RWPE1 (cell line): ENCODE measurements at regions not wholly inside any gene's neighbourhood (a gene's known extent, or its start where the extent isn't known, plus 50 kb on each side); places are given as distances from the start of the nearest gene placed in this dataset.

Experiments used
- CTCF ChIA-PET: fragments of 350-600 bp; sonication (Branson Sonifier 250); formaldehyde crosslinking; extraction: SDS; loops from one replicate; lab custom pipeline; 2021; lab: Yijun Ruan, JAX
- POLR2A ChIA-PET: fragments of 400-600 bp; formaldehyde crosslinking; extraction: SDS; loops from one replicate; lab custom pipeline; 2020; ENCODE audit warnings: antibody characterized with exemption; ENCODE audit not compliant: low non-redundant PET; lab: Yijun Ruan, JAX
- DNase-seq: peaks from one replicate; pipeline ENCODE4 v3.0.0; 2012; ENCODE audit warnings: low spot score
- H3K27ac ChIP-seq: fragments of 450-650 bp; 2 replicates; pipeline ENCODE4 v1.5.1; 2017
- TF ChIP-seq, protein P1 (sequence below): fragments of 450-650 bp; conservative IDR thresholded peaks from 2 replicates; pipeline ENCODE4 v1.5.1; 2017; ENCODE audit warnings: low read depth, mild to moderate bottlenecking

DNA sequence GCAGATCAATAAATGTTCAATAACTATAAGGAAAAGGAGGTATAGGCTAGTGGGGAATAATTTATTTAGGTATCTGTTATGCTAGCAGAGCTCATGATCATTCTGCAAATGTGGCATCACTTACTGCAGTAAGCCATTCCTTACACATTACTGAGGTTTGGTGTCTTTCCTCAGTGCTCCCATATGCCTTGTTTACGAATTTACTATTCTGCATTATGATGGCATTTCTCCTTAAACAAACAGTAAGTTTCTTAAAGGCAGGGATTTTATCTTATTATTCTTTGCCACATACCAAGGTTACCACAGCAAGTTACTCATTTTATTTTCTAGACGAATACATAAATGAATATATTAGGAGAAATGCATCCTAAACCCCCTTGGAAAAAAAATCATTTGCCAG is 88.4 kb downstream of the DSEL start:
- no peak overlapping the region for H3K27ac ChIP-seq
- POLR2A ChIA-PET: no interaction called here
- CTCF ChIA-PET: no interaction called here
- no peak for DNase-seq
- TF ChIP-seq, protein P1, sequence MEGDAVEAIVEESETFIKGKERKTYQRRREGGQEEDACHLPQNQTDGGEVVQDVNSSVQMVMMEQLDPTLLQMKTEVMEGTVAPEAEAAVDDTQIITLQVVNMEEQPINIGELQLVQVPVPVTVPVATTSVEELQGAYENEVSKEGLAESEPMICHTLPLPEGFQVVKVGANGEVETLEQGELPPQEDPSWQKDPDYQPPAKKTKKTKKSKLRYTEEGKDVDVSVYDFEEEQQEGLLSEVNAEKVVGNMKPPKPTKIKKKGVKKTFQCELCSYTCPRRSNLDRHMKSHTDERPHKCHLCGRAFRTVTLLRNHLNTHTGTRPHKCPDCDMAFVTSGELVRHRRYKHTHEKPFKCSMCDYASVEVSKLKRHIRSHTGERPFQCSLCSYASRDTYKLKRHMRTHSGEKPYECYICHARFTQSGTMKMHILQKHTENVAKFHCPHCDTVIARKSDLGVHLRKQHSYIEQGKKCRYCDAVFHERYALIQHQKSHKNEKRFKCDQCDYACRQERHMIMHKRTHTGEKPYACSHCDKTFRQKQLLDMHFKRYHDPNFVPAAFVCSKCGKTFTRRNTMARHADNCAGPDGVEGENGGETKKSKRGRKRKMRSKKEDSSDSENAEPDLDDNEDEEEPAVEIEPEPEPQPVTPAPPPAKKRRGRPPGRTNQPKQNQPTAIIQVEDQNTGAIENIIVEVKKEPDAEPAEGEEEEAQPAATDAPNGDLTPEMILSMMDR: no peak

DNA sequence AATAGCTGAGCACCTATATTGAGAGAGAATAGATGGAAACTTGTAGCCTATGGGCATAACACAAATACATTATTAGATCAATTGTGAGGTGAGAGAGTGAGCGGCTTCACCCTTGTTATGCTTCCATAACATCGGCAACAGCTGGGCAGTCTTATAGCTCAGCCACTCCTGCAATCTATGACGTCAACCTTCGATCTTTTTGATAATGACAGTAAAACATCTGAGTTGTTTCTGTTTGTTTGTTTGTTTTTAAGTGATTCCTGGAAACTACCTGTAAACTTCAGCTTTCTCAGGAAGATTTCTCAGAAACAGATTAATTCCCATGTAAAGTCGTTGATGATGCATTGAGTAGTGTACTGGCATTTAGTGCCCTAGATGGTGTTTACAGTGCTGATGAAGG is 90.0 kb downstream of the DSEL start:
- POLR2A ChIA-PET: no interaction called here
- H3K27ac ChIP-seq: no peak overlapping the region
- CTCF ChIA-PET: interaction anchor here (0.6 kb wide), 1 partner anchor 496 kb away, joined by 4 read pairs; no protein-coding TSS in a partner anchor

DNA sequence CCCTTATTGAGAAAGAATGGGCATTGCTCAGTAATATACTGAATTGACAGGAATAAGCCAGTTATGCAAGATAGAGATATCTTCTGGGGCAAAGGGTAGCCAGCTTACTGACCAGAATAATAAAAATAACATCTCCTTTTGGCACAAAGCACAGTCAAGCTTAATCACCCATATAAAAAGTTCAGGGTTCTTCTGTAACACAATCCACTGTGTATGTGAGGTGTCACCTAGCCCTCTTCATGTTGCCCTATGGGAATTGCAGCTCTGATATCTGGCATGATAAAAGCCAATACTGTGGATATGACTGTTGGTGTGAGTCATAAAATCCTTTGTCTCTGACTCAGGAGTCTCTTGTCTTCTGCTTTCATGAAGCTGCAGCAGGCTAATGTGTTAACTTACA is 90.8 kb downstream of the DSEL start:
- no peak overlapping the region for H3K27ac ChIP-seq
- CTCF ChIA-PET: no interaction called here

More for the DNA sequence above, 90.0 kb downstream of the DSEL start:
- DNase-seq: no peak
- TF ChIP-seq, protein P1: no peak

DNA sequence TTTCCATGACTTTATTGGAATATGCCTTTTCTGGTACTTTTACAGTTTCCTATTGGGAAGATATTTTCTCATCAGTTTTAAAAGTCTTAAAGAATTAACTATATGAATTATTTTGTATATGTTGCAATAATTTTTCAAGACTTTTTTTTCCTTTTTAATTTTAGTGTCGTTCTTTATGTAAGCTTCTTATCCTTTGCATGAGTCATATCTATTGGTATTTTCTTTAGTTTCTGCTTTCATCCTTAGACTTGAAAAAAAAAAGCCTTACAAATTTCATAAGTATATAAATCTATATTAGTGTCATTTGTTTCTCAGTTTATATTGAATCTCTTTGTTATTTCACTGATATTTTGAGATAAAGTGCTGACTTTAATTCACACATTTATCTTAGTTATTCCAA is 94.9 kb downstream of the DSEL start:
- CTCF ChIA-PET: no interaction called here
- no peak for DNase-seq
- no peak overlapping the region for H3K27ac ChIP-seq
- POLR2A ChIA-PET: no interaction called here
- TF ChIP-seq, protein P1: no peak

More for the DNA sequence above, 90.8 kb downstream of the DSEL start:
- peak; percentile 72 for DNase-seq
- TF ChIP-seq, protein P1: no peak
- POLR2A ChIA-PET: no interaction called here

DNA sequence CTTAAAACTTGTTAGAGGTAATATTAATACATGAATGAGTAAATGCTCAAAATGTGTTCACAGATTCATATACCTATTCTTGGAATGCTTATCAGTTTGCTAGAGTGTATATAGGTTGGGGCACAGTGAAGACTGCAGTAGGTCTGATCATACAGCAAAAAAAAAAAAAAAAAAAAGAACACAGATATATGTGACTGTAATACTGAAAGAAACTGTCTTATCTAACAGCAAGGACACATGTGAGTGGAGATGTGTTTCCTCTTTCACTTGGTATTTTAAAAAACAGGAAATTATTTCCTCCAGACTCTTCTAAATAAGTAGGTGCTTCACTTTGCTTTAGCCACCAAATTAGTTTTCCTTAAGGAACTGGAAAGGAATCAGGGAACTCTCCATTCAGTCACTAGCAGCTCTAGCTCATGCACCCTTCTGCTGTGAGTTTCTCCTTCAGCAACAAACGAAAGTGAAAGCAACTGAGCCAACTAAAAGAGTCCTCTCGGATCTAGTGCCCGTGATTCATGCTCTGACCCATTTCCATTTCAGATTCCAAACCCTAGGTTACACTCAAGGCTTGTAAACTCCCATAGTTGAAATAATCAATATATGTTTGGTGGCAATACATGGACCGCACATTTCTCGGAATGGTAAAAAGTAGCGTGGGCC is 98.5 kb downstream of the DSEL start:
- POLR2A ChIA-PET: no interaction called here
- TF ChIP-seq, protein P1: no peak
- CTCF ChIA-PET: no interaction called here
- DNase-seq: peak; percentile 5
- H3K27ac ChIP-seq: no peak overlapping the region

DNA sequence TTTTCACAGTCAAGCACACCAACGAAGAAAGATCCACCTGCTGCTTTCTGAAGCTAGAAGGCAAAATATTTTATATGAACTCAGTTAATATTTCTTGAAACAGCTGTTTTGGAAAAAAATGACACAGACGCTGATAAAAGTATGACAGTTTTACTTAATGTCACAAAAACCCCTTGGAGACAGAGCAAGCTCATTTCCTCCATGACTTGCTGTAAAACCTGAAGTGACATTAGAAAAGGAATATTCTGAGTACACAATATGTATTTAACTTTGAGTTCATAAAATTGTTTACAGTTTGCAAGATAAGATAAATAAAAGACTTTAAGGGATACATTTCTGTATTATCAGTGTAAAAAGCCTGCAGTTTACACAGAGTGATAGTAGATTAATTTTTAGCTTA is 105.4 kb downstream of the DSEL start:
- H3K27ac ChIP-seq: no peak overlapping the region
- POLR2A ChIA-PET: no interaction called here
- CTCF ChIA-PET: no interaction called here
- DNase-seq: no peak
- TF ChIP-seq, protein P1: no peak
